Neural cell (in vitro differentiated cells): ENCODE measurements at regions not wholly inside any gene's neighbourhood (a gene's known extent, or its start where the extent isn't known, plus 50 kb on each side); places are given as distances from the start of the nearest gene placed in this dataset.

ENCODE experiments used
- H2AFZ ChIP-seq: fragments of 200-600, 300-800 bp; sonication (generic), shearing (Covaris generic); 2 replicates; pipeline ENCODE4 v1.6.0; 2014; ENCODE audit warnings: low read depth, mild to moderate bottlenecking, antibody characterized with exemption, low read length, moderate library complexity
- H3F3A ChIP-seq: fragments of 200-600 bp; shearing (Covaris generic); 2 replicates; pipeline ENCODE4 v1.6.1; 2016; ENCODE audit warnings: mild to moderate bottlenecking, moderate library complexity, mixed read lengths, antibody characterized with exemption, low read length; ENCODE audit not compliant: insufficient read depth, poor library complexity, severe bottlenecking
- H3K27ac ChIP-seq: fragments of 200-600, 300-800 bp; sonication (generic), shearing (Covaris generic); 2 replicates; pipeline ENCODE4 v1.5.1; 2014; ENCODE audit warnings: mild to moderate bottlenecking, low read length, moderate library complexity
- H3K27me3 ChIP-seq: fragments of 300-800, 200-600 bp; sonication (generic), shearing (Covaris generic); 2 replicates; pipeline ENCODE4 v1.6.0; 2014; ENCODE audit warnings: mild to moderate bottlenecking, low read depth, low read length, moderate library complexity; ENCODE audit not compliant: insufficient read depth
- H3K36me3 ChIP-seq: fragments of 300-800, 200-600 bp; sonication (generic), shearing (Covaris generic); 2 replicates; pipeline ENCODE4 v1.5.1; 2014; ENCODE audit warnings: mild to moderate bottlenecking, antibody characterized with exemption, low read length, moderate library complexity; ENCODE audit not compliant: insufficient read depth
- H3K4me2 ChIP-seq: fragments of 300-800, 200-600 bp; sonication (generic), shearing (Covaris generic); 2 replicates; pipeline ENCODE4 v1.6.0; 2014; ENCODE audit warnings: mild to moderate bottlenecking, low read length
- H3K4me3 ChIP-seq: fragments of 300-800, 200-600 bp; sonication (generic), shearing (Covaris generic); 2 replicates; pipeline ENCODE4 v1.5.1; 2014; ENCODE audit warnings: mild to moderate bottlenecking, low read length, moderate library complexity
- H3K79me2 ChIP-seq: fragments of 200-600 bp; shearing (Covaris generic); replicated peaks from 2 replicates; pipeline ENCODE4 v1.6.0; 2014; ENCODE audit warnings: mild to moderate bottlenecking, low read length, moderate library complexity; ENCODE audit not compliant: insufficient read depth
- H3K9ac ChIP-seq: fragments of 300-800, 200-600 bp; sonication (generic), shearing (Covaris generic); 2 replicates; pipeline ENCODE4 v1.6.1; 2016; ENCODE audit warnings: mild to moderate bottlenecking, low read length, mixed read lengths
- H3K9me2 ChIP-seq: fragments of 200-600 bp; shearing (Covaris generic); 2 replicates; pipeline ENCODE4 v1.6.1; 2016; ENCODE audit warnings: mild to moderate bottlenecking, low read length, mixed read lengths; ENCODE audit not compliant: insufficient read depth
- H3K9me3 ChIP-seq: fragments of 200-600, 300-800 bp; sonication (generic), shearing (Covaris generic); 2 replicates; pipeline ENCODE4 v1.6.1; 2016; ENCODE audit warnings: mild to moderate bottlenecking, mixed run types, low read length, moderate library complexity, mixed read lengths
- H4K20me1 ChIP-seq: fragments of 200-600 bp; shearing (Covaris generic); 2 replicates; pipeline ENCODE4 v1.6.1; 2016; ENCODE audit warnings: mild to moderate bottlenecking, mixed run types; ENCODE audit not compliant: insufficient read depth
- CTCF ChIP-seq: fragments of 450-650 bp; IDR thresholded peaks from 2 replicates; pipeline ENCODE4 v1.5.1; 2014; ENCODE audit warnings: antibody characterized with exemption, mild to moderate bottlenecking, moderate library complexity; ENCODE audit not compliant: poor library complexity, severe bottlenecking
- EP300 ChIP-seq: fragments of 450-650 bp; conservative IDR thresholded peaks from 2 replicates; pipeline ENCODE4 v1.6.1; 2014; ENCODE audit warnings: antibody characterized with exemption, mild to moderate bottlenecking, moderate library complexity; ENCODE audit not compliant: poor library complexity, severe bottlenecking
- EZH2 ChIP-seq: fragments of 200-600, 300-800 bp; shearing (Covaris generic), sonication (generic); IDR thresholded peaks from 2 replicates; pipeline ENCODE4 v1.6.1; 2014; ENCODE audit warnings: antibody characterized with exemption, low read length, borderline replicate concordance, mild to moderate bottlenecking; ENCODE audit not compliant: insufficient read depth, poor library complexity, severe bottlenecking
- MXI1 ChIP-seq: fragments of 450-650 bp; conservative IDR thresholded peaks from 2 replicates; pipeline ENCODE4 v1.6.1; 2014; ENCODE audit warnings: antibody characterized with exemption, mild to moderate bottlenecking; ENCODE audit not compliant: poor library complexity, severe bottlenecking
- POLR2AphosphoS5 ChIP-seq: IDR thresholded peaks from 2 replicates; pipeline ENCODE4 v1.6.1; 2012
- RAD21 ChIP-seq: fragments of 450-650 bp; conservative IDR thresholded peaks from 2 replicates; pipeline ENCODE4 v1.6.1; 2014; ENCODE audit warnings: antibody characterized with exemption, mild to moderate bottlenecking, moderate library complexity
- REST ChIP-seq: IDR thresholded peaks from 2 replicates; pipeline ENCODE4 v1.6.1; 2012; ENCODE audit warnings: borderline replicate concordance
- SMC3 ChIP-seq: fragments of 450-650 bp; conservative IDR thresholded peaks from 2 replicates; pipeline ENCODE4 v1.6.1; 2014; ENCODE audit warnings: antibody characterized with exemption, mild to moderate bottlenecking, moderate library complexity; ENCODE audit not compliant: poor library complexity
- TAF1 ChIP-seq: IDR thresholded peaks from 2 replicates; pipeline ENCODE4 v1.6.1; 2012; ENCODE audit warnings: low read depth

GRCh38 chr5:130724658-130725057, 440.4 kb downstream of the HINT1 start:
- H3K9ac ChIP-seq = no peak overlapping the region
- H3K9me3 ChIP-seq = no peaks in the 10 kb centered on the region
- H3K9me2 ChIP-seq = no peaks in the 10 kb centered on the region
- no peaks in the 10 kb centered on the region for H3K36me3 ChIP-seq
- H2AFZ ChIP-seq = no peak overlapping the region
- no peak for TF ChIP-seq RAD21
- no peak for TF ChIP-seq EZH2
- H3K4me3 ChIP-seq = no peak overlapping the region
- H3K27me3 ChIP-seq = no peaks in the 10 kb centered on the region
- no peak overlapping the region for H3K4me2 ChIP-seq
- H3K27ac ChIP-seq = no peak overlapping the region
- no peaks in the 10 kb centered on the region for H3F3A ChIP-seq
- no peaks in the 10 kb centered on the region for H4K20me1 ChIP-seq
- H3K79me2 ChIP-seq = no peaks in the 10 kb centered on the region

- H3K79me2 ChIP-seq = no peaks in the 10 kb centered on the region
- no peaks in the 10 kb centered on the region for H3F3A ChIP-seq
- no peaks in the 10 kb centered on the region for H3K27me3 ChIP-seq
- H4K20me1 ChIP-seq = no peaks in the 10 kb centered on the region
- no peaks in the 10 kb centered on the region for H3K9me2 ChIP-seq
- no peaks in the 10 kb centered on the region for H3K9me3 ChIP-seq
- no peak overlapping the region for H2AFZ ChIP-seq
- no peaks in the 10 kb centered on the region for H3K36me3 ChIP-seq
- TF ChIP-seq REST (no peak), RAD21 (peak; percentile 68), MXI1 (no peak), POLR2AphosphoS5 (no peak), TAF1 (no peak), EP300 (no peak), SMC3 (peak; percentile 67), CTCF (peak; percentile 66), EZH2 (no peak)
- no peak overlapping the region for H3K9ac ChIP-seq
- H3K27ac ChIP-seq = no peak overlapping the region
- H3K4me3 ChIP-seq = no peak overlapping the region
- no peak overlapping the region for H3K4me2 ChIP-seq
Measured at GRCh38 chr5:130720355-130720754, 444.7 kb downstream of the HINT1 start.

GRCh38 chr5:130715541-130715940, 449.5 kb downstream of the HINT1 start:
- Histone ChIP-seq H3K9ac (no peak overlapping the region), H3K4me3 (no peak overlapping the region), H4K20me1 (no peaks in the 10 kb centered on the region), H3K27ac (no peak overlapping the region), H3K36me3 (no peaks in the 10 kb centered on the region), H3K4me2 (no peak overlapping the region), H3K79me2 (no peaks in the 10 kb centered on the region), H3K9me3 (no peaks in the 10 kb centered on the region), H2AFZ (no peak overlapping the region), H3F3A (no peaks in the 10 kb centered on the region), H3K27me3 (no peaks in the 10 kb centered on the region), H3K9me2 (no peaks in the 10 kb centered on the region)
- no peak for TF ChIP-seq MXI1
- TF ChIP-seq RAD21 = no peak
